HG03378 (cell line): ENCODE measurements at regions not wholly inside any gene's neighbourhood (a gene's known extent, or its start where the extent isn't known, plus 50 kb on each side); places are given as distances from the start of the nearest gene placed in this dataset.
A peak's percentile ranks its signal among the peaks of the same experiment; 100 is the strongest.

Experiments
- ATAC-seq: cut with Tn5 transposase; IDR thresholded peaks from one replicate; pipeline ENCODE4 v1.9.1; 2021; ENCODE audit warnings: mild to moderate bottlenecking, moderate library complexity; ENCODE audit not compliant: unreplicated experiment

GRCh38 chr4:116872941-116873340, 212.4 kb downstream of the TRAM1L1 start:
- ATAC-seq = no peak

- no peak for ATAC-seq
These were observed 213.1 kb downstream of the TRAM1L1 start for GRCh38 chr4:116872308-116872707.

GRCh38 chr4:116870686-116871085, 214.7 kb downstream of the TRAM1L1 start:
- ATAC-seq = no peak

DNA sequence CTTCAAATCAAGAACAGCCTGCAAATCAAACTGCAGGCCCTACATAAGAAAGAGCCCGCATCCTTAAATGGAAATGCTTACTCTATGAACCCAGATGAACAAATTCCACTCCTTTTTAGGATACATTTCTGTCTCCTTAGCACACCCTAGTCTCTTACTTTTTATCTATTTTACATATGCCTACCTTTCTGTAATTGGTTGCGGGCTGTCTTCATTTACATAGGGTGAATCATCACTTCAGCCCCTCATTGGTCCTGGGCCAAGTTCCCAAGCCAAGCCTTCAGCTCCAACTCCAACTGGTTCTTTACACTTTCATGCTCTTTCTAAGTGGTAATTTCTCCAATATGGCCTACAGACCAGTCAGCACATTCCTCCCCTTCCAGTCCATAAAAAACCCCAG, 219.3 kb downstream of the TRAM1L1 start:
- ATAC-seq = no peak

DNA sequence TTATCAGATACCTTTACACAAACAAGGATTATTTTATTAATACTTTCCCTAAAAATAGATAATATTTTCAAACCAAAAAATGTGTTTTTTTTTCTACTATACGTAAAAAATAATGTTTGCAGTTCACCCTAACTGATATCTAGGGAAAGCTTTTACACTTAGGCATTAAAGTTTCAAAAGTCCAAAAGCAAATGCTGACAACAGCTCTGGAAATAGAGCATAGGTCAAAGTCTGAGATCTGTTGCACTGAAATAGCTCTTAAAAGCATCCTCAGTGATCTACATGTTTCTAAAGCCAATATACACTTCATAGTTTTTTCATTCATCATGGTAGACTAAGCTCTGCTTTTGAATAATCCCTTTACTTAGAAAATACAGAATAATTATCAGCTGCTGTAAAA, 222.8 kb downstream of the TRAM1L1 start:
- no peak for ATAC-seq

GRCh38 chr4:116860891-116861290, 224.5 kb downstream of the TRAM1L1 start:
- no peak for ATAC-seq

- no peak for ATAC-seq
These were observed 235.8 kb downstream of the TRAM1L1 start for GRCh38 chr4:116849620-116850019.

DNA sequence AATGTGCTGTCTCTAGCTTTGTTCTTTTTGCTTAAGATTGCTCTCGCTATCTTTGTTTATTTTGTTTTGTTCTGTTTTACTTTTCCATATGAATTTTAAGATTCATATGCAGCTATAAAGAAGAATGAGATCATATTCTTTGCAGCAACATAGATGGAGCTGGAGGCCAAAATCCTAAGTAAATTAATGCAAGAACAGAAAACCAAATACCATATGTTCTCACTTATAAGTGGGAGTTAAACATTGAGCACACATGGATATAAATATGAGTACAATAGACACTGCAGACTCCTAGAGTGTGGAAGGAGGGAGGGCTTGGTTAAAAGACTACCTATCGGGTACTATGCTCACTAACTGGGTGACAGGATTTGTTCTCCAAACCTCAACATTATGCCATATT, 237.8 kb downstream of the TRAM1L1 start:
- ATAC-seq = no peak

- no peak for ATAC-seq
These were observed 245.6 kb downstream of the TRAM1L1 start for GRCh38 chr4:116839826-116840225.

- no peak for ATAC-seq
These were observed 246.8 kb downstream of the TRAM1L1 start for GRCh38 chr4:116838609-116839008.

- no peak for ATAC-seq
These were observed 256.2 kb downstream of the TRAM1L1 start for GRCh38 chr4:116829187-116829586.

GRCh38 chr4:116824172-116824571, 261.2 kb downstream of the TRAM1L1 start:
- ATAC-seq = no peak

DNA sequence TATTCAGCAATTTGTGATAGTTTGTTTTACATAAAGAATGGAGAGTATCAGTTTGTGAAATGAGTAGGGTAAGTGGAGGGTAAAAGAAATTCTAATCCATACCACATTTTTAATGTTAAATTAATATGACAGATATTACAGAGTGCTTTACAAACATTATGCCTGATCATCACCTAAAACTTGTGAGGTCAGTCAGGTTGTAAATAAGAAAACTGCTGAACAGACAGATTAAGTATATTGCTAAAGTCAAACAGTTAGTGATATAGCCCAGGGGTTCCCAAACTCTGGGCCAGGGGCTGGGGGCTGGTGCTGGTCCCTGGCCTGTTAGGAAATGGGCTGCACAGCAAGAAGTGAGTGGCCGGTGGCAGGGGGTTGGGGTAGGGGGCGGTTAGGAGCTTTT, 273.6 kb downstream of the TRAM1L1 start:
- no peak for ATAC-seq

- no peak for ATAC-seq
These were observed 289.4 kb downstream of the TRAM1L1 start for GRCh38 chr4:116796022-116796421.

- no peak for ATAC-seq
These were observed 296.7 kb downstream of the TRAM1L1 start for GRCh38 chr4:116788723-116789122.

- no peak for ATAC-seq
These were observed 330.3 kb downstream of the TRAM1L1 start for GRCh38 chr4:116755051-116755450.

DNA sequence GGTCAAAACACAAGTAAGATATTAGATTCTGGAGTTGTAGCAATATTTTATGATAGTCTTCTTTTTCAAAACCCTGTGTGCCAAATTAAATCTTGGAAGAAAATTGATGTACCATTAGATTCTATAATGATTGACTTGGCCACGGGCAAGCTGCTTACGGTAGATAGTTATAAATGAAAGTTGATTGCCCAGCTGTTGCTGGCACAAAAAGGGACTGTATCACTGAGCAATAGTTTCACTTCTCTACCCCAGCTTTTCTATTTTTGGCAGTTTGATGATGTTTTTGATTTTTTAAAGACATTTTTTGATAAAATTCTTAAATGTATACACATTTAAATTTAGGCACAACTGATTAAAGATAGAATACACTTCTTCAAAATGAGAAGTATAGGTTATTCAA, 333.3 kb downstream of the TRAM1L1 start:
- no peak for ATAC-seq

GRCh38 chr4:116736756-116737155, 348.6 kb downstream of the TRAM1L1 start:
- ATAC-seq = no peak

GRCh38 chr4:116734178-116734577, 351.2 kb downstream of the TRAM1L1 start:
- ATAC-seq = no peak

DNA sequence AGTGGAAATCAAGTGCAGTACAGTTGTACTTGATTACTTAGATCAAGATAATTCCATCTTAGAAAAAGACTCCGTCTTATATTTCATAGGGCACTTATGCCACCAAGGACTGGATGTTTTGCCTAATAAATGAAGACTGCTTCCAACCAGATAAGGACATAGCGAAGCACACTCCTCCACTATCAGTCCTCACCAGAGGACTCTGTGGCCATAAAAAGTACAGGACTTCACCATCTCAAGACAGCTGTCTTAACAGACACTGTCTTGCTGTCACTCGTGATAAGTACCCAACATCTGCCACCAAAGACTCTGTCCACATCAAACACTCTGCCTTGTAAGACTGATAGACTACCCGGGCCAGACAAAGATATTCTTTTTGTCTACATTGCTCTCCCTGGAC, 352.0 kb downstream of the TRAM1L1 start:
- no peak for ATAC-seq

DNA sequence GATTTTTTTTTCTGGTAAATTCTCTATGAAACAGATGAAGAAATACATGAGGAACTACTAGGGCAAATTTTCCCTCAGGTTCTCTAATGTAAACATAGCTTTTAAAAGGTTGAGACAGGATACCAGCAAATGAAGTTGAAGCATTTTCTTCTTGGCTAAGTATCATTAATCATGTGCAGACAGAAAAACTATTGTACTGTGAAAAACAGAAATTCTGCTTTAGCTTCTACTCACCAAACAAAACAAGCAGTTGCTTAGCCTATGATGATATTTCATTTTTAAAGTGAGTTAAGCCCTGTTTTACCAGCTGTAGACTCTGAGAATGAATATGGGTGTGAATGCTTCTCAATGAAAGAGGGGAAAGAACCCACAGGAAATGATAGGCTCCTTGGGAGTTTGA, 358.9 kb downstream of the TRAM1L1 start:
- ATAC-seq = no peak

DNA sequence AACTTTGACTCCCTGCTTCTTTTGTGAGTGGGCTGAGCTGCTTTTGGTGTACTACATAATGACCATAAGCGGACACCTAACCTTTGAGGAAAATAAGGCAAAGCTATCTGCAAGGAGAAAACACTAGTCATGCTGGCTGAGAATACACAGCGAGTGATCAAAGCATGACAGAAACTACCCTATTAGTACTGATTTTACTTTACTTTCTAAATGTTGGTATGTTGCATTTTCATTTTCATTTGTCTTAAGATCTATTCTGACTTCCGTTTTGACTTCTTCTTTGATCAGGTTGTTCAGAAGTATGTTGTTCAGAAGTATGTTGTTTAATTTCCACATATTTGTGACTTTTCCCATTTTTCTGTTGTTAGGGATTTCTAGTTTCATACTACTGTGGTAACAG, 361.1 kb downstream of the TRAM1L1 start:
- peak; percentile 96 for ATAC-seq

- ATAC-seq = no peak
These were observed 379.9 kb downstream of the TRAM1L1 start for GRCh38 chr4:116705466-116705865.

DNA sequence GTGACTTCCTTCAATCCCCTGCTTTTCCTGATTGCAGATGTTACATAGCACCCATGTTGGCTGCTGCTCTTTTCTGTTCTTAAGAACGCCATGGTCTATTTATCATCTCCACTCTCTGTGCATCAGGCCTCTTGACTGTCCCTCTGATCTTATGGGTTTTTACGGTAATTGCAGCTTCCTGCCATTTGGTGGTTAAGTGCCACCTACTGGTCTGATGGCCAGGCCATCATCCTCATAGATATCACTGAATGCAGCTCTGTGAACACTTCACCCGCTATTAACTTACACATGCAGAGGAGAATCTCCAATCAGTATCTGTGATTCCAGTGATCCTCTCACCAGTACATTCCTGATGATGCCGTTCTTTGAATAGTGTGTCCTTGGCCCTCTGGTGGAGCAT, 382.4 kb downstream of the TRAM1L1 start:
- ATAC-seq = no peak
